ENCODE measurements at regions not wholly inside any gene's neighbourhood (a gene's known extent, or its start where the extent isn't known, plus 50 kb on each side); places are given as distances from the start of the nearest gene placed in this dataset.
A peak's percentile ranks its signal among the peaks of the same experiment; 100 is the strongest.
"Not testable (repeated sequence)": the region's sequence is repeated elsewhere in the genome, so short reads cannot be mapped to it uniquely, and the experiment has no call there.

DNA sequence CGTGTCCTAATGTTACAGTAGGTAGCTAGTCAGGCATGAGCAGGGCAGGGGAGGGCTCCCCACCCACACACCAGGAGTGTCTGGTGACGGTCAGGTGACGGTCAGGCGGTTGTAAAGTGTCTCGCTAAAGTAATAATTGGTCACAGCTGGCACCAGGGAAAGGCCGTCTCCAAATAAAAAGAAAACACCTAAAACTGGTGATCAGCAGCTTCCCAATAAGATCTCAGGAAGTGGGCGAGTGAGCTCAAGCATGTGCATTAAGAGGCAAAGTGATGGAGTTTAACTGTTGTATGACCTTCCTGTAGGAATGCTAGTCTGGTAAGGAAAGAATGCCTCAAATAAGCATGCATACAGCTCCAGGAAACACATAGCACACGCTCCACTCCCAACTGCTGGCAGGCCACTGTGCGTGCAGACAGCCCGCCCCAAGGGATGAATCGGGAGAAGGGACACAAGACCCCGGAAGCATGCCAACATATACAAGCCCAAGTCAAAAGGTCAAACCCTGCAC lies 177.1 kb downstream of the RNF144A start:
- Mint-ChIP-seq H3K36me3 (no peaks in the 10 kb centered on the region), H3K27ac (no peak overlapping the region), H3K4me3 (no peak overlapping the region), H3K27me3 (peaks cover 37% of the 10 kb centered on the region), H3K4me1 (peaks cover 8% of the 10 kb centered on the region), H3K9me3 (no peaks in the 10 kb centered on the region)
- ATAC-seq = no peak

DNA sequence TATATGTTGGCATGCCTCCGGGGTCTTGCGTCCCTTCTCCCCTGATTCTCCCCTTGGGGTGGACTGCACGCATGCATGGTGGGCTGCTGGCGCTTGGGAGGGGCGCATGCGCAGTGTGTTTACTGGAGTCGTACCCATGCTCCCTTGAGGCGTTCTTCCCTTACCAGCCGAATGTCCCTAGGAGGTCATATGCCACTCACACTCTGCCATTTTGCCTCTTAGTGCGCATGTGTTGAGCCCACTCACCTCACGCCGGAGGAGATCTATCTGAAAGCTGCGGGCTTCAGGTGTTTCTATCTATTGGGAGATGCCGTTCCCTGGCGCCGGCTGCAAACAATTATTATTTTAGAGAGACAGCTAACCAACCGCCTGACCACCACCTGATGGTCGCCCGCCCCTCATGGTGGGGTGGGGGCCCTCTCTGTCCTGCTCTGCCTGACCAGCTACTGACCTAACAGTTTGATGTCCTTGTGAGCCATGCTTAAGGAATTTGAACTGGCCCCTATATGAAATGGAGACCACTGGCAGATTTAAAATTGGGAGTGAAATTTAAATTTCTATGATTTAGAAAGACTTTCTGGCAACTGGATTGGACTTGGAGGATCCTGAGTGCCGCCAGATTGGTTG lies 179.6 kb downstream of the RNF144A start:
- H3K27me3 Mint-ChIP-seq = peaks cover 23% of the 10 kb centered on the region
- peaks cover 2% of the 10 kb centered on the region for H3K9me3 Mint-ChIP-seq
- no peaks in the 10 kb centered on the region for H3K36me3 Mint-ChIP-seq
- H3K27ac Mint-ChIP-seq = no peak overlapping the region
- H3K4me1 Mint-ChIP-seq = peaks cover 16% of the 10 kb centered on the region
- ATAC-seq = no peak
- no peak overlapping the region for H3K4me3 Mint-ChIP-seq

DNA sequence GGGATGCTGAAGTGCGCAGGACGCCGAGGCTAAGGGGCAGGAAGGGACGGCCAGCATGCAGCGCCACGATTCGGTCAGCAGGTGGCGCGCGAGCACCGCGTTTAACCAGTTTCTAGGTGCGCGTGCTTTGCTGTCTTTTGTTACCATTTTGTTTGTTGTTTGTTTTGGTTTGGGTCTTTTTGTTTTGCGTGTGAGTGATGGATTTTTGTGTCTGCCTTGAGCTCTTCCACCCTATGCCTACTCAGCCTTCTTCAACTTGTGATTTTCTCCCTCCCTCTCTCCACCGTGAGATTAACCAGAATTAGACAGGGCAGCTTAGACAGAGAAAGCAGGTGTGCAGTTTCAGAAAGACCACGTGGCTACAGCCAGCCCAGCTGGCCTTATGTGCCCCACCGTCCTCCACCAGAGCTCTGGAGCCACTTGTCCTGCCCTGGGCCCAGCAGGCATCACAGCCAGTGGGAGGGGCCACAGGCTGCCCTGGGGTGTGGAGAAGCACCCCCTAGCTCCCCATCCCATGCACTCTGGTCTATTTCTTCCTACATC lies 180.2 kb downstream of the RNF144A start:
- Mint-ChIP-seq H3K27me3 (peaks cover 23% of the 10 kb centered on the region), H3K36me3 (no peaks in the 10 kb centered on the region), H3K4me3 (peak overlapping the region; percentile 24), H3K27ac (no peak overlapping the region), H3K4me1 (peaks cover 16% of the 10 kb centered on the region), H3K9me3 (peaks cover 2% of the 10 kb centered on the region)
- peak; percentile 71 for ATAC-seq

DNA sequence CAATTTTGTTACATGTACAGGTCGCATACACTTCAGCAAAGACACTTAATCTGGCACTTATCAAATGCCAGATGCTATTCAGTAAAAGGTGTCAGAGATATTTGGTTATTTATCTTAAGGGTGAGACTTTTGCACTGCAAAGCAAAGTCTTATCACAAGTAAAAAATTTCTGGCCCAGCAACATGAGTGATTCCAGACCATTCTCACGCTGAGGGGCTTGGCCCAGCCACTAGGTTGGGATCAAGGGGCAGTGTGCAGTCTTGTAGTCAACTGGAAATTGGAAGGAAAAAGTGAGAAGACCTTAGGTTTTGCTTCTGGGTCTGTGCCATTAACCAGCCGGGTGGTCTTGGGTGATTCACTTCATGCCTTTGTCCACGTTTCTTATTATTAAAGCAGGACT lies 181.6 kb downstream of the RNF144A start:
- Mint-ChIP-seq H3K4me3 (no peak overlapping the region), H3K27me3 (peaks cover 23% of the 10 kb centered on the region), H3K4me1 (peaks cover 16% of the 10 kb centered on the region), H3K9me3 (peaks cover 2% of the 10 kb centered on the region), H3K36me3 (no peaks in the 10 kb centered on the region), H3K27ac (no peak overlapping the region)
- ATAC-seq = no peak

DNA sequence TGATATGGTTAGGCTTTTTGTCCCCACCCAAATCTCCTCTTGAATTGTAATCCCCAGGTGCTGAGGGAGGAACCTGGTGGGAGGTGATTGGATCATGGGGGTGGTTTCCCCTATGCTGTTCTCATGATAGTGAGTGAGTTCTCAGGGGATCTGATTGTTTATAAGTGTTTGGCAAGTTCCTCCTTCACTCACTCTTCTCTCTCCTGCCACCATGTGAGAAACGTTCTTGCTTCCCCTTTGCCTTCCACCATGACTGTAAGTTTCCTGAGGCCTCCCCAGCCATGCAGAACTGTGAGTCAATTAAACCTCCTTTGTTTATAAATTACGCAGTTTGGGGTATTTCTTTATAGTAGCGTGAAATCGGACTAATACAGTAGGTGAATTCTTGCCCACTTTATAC lies 182.5 kb downstream of the RNF144A start:
- not testable (repeated sequence) for H3K4me3 Mint-ChIP-seq, H3K36me3 Mint-ChIP-seq, H3K27ac Mint-ChIP-seq, H3K9me3 Mint-ChIP-seq, ATAC-seq
- Mint-ChIP-seq H3K4me1 (peaks cover 16% of the 10 kb centered on the region), H3K27me3 (peaks cover 23% of the 10 kb centered on the region)

DNA sequence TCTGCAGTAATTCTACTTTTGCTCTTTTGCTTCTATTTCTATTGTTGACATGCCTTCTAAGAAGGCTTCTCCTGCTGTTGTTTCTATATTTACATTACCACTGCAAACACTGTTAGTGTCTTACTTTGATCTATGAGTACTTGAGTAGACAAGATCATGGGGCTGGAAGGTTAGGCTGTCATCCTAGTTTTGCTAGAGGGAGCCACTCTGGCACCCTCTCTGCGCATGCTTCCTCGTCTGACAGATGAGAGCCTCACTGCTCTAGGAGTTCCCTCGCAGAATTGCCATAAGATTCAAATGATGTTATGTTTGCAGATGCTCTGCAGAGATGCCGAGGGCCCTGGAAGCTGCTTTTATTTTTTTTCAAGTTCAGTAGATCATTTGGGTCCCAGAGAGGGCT lies 185.6 kb downstream of the RNF144A start:
- ATAC-seq = no peak
- Mint-ChIP-seq H3K4me1 (peaks cover 8% of the 10 kb centered on the region), H3K4me3 (no peak overlapping the region), H3K27ac (no peak overlapping the region), H3K27me3 (peaks cover 1% of the 10 kb centered on the region), H3K9me3 (peaks cover 2% of the 10 kb centered on the region), H3K36me3 (no peaks in the 10 kb centered on the region)

DNA sequence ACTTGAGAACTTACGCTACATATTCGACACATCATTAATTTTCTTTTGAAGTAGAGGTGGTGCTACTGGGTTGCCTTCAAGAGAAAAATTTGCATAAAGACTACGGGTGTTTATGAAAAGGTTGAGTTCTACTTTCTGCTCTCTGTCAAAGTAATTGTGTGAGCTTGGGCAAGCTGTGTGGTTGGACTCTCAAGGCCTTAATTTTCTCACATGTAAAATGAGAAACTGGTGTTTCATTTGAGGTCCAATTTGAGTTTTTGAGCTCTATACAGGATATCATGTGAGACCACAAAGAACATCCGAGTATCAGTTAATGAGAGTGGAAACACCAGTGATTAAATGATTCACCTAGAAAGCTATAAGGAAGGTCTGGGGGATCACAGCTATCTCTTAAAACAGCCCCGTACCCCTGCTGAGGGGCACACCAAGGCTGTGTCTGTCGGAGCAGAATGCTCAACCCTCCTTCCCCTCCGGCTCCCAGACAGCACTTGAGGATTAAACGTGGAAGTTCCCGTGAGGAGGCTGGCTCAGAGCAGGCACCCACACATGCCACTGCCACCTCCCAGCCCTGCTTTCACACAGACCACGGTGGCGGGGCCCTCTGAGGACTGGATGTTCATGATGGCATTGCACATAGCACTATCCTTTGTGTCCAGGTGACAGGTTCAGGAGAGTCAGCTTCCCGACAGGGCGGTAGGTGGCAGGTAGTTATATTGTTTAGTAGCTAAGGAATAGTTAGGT lies 191.8 kb downstream of the RNF144A start:
- H3K27me3 Mint-ChIP-seq = peaks cover 9% of the 10 kb centered on the region
- no peak overlapping the region for H3K4me3 Mint-ChIP-seq
- no peaks in the 10 kb centered on the region for H3K36me3 Mint-ChIP-seq
- no peaks in the 10 kb centered on the region for H3K4me1 Mint-ChIP-seq
- peak; percentile 50 for ATAC-seq
- H3K9me3 Mint-ChIP-seq = peaks cover 1% of the 10 kb centered on the region
- no peak overlapping the region for H3K27ac Mint-ChIP-seq

DNA sequence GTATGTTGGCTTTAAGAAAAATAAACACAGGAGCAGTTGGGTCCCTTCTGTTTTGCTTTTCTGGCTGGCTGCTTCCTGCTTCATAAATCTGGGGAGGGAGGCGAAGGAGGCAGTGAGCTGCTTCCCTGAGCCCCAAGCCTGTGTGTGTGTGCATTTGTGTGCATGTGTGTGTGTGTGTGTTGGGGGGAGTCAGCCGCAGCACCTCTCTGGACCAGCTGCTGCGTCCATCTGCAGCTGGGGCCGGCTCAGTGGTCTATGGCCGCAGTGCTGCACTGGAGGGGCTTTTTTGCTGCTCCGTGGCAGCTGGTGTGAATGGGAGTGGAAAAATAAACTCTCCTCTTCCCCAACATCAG lies 192.3 kb downstream of the RNF144A start:
- peaks cover 2% of the 10 kb centered on the region for H3K36me3 Mint-ChIP-seq
- H3K9me3 Mint-ChIP-seq = peaks cover 3% of the 10 kb centered on the region
- H3K4me1 Mint-ChIP-seq = no peaks in the 10 kb centered on the region
- H3K27me3 Mint-ChIP-seq = peaks cover 9% of the 10 kb centered on the region
- ATAC-seq = no peak
- no peak overlapping the region for H3K4me3 Mint-ChIP-seq
- no peak overlapping the region for H3K27ac Mint-ChIP-seq

DNA sequence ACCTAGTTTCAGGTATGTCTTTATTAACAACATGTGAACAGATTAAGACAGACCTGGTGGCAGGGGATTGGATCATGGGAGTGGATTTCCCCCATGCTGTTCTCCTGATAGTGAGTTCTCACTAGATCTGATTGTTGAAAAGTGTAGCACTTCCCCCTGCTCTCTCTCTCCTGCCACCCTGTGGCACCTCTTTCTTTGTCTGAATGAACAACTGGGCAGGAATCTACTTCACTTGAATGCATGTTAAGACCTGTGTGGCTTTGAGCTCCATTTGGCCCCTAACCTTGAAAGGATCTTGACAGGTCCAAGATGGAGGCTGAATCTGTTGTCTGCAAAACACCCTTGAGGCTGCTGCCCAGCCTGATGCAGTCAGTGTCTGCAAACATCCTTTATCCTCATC lies 194.4 kb downstream of the RNF144A start:
- Mint-ChIP-seq H3K4me3 (no peak overlapping the region), H3K27ac (no peak overlapping the region), H3K27me3 (peaks cover 19% of the 10 kb centered on the region), H3K9me3 (peaks cover 6% of the 10 kb centered on the region), H3K4me1 (no peaks in the 10 kb centered on the region), H3K36me3 (peaks cover 9% of the 10 kb centered on the region)
- no peak for ATAC-seq

DNA sequence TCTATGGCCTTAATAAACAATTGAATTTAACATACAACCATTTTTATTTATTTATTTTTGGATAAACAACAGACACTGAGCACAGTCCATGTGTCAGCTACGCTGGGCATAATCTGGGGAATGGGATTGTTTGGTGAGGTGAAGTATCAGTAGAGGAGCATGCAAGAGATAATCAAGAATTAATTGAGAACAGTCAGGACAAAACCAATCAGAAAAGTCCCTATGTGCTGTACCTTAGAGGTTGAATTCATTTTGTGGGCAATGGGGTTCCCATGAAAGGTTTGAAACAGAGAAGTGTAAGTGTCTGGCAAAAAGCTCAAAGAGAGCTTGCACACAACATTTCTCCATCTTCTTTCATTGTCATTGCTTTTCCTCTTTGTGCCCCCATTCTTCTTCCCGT lies 198.2 kb downstream of the RNF144A start:
- Mint-ChIP-seq H3K9me3 (peaks cover 6% of the 10 kb centered on the region), H3K4me1 (no peaks in the 10 kb centered on the region), H3K36me3 (peaks cover 9% of the 10 kb centered on the region), H3K27ac (no peak overlapping the region), H3K27me3 (peaks cover 19% of the 10 kb centered on the region), H3K4me3 (no peak overlapping the region)
- ATAC-seq = no peak

DNA sequence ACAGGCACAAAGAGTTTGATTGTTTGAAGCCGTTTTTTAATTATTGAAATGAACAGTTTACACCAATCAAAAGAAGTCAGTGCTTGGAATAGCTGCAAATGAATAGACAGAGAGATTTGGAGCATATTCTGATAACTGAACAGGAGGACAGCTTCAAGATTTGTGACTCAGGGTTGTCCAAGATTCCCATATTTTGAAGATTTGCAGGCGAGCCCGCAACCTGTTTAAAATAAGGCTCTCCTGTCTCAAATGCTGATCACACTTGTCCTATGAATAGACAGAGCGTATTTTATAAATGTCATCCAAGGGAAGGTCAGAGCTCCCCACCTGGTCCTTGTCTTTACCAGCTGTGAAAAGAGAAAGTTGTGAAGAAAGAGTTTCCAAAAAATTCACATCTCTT lies 198.7 kb downstream of the RNF144A start:
- no peaks in the 10 kb centered on the region for H3K4me1 Mint-ChIP-seq
- no peak for ATAC-seq
- peaks cover 6% of the 10 kb centered on the region for H3K9me3 Mint-ChIP-seq
- peaks cover 9% of the 10 kb centered on the region for H3K36me3 Mint-ChIP-seq
- H3K27ac Mint-ChIP-seq = no peak overlapping the region
- no peak overlapping the region for H3K4me3 Mint-ChIP-seq
- H3K27me3 Mint-ChIP-seq = peaks cover 19% of the 10 kb centered on the region

DNA sequence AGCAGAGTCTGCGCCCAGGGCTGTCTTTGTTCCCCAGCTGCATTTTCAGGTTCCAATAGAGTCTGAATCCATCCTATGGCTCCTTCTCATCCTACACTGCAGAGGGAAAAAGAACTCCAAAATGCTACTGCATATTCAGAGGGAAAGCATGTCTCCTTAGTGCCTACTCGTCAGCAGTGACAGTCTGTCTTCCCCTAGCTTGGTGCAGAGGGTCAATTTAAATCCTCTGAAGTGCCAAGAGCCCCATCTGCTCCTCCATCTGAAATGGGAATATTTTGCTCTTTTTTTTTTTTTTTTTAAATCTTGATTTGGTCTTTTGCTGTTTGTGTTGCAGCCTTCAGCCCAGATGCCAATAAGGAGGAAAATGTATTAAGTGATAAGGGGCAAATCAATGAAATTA lies 199.3 kb downstream of the RNF144A start:
- Mint-ChIP-seq H3K4me1 (no peaks in the 10 kb centered on the region), H3K27me3 (peaks cover 19% of the 10 kb centered on the region), H3K36me3 (peaks cover 9% of the 10 kb centered on the region), H3K27ac (no peak overlapping the region), H3K9me3 (peaks cover 6% of the 10 kb centered on the region), H3K4me3 (no peak overlapping the region)
- no peak for ATAC-seq

DNA sequence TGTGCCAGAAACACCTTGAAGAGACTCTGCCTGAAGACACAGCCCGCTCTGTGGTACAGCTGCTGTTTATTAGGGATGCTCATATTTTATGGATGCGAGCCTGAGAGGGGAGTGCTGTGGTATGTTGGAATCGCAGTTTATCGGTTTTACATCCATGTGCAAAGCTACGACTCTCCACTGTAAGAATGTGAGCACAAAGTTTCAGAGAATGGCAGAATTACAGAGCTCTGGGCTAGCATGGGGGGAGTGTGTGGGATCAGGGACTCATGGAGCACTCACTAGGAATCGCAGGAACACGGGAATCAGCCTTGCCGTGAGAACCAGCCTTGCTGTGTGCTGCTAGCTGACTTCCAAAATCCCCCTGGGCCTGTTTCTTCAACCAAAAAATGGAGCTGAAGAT lies 199.9 kb downstream of the RNF144A start:
- Mint-ChIP-seq H3K4me1 (no peaks in the 10 kb centered on the region), H3K27ac (no peak overlapping the region), H3K9me3 (peaks cover 6% of the 10 kb centered on the region), H3K36me3 (peaks cover 9% of the 10 kb centered on the region), H3K27me3 (peaks cover 19% of the 10 kb centered on the region), H3K4me3 (no peak overlapping the region)
- no peak for ATAC-seq

DNA sequence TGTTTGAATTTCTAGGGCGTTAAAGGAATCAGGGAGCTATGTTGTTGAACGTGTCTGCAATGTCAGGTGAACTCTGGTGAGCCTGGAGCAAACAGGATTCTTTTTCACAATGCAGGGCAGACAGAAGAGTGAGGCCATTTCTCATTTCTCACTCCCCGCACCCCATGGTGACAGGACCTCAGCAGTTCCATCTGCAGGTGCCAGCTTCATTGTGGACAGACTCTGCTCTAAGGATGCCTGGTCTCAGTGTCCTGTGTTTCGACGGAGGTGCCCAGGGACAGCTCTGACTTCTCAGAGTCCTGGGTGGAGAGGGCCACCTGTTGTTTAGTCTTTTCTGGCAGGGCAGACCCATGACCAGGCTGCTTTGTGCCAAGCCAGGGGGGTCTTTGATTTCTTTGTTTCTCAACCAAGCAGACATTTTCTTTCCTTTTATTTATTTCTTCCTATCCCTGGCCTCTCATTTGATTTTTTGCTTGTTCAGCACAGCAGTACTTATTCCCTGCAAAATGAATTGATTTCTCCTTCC lies 201.5 kb downstream of the RNF144A start:
- ATAC-seq = no peak
- peaks cover 6% of the 10 kb centered on the region for H3K9me3 Mint-ChIP-seq
- H3K27ac Mint-ChIP-seq = no peak overlapping the region
- H3K4me1 Mint-ChIP-seq = no peaks in the 10 kb centered on the region
- no peak overlapping the region for H3K4me3 Mint-ChIP-seq
- peaks cover 9% of the 10 kb centered on the region for H3K36me3 Mint-ChIP-seq
- H3K27me3 Mint-ChIP-seq = peaks cover 12% of the 10 kb centered on the region

DNA sequence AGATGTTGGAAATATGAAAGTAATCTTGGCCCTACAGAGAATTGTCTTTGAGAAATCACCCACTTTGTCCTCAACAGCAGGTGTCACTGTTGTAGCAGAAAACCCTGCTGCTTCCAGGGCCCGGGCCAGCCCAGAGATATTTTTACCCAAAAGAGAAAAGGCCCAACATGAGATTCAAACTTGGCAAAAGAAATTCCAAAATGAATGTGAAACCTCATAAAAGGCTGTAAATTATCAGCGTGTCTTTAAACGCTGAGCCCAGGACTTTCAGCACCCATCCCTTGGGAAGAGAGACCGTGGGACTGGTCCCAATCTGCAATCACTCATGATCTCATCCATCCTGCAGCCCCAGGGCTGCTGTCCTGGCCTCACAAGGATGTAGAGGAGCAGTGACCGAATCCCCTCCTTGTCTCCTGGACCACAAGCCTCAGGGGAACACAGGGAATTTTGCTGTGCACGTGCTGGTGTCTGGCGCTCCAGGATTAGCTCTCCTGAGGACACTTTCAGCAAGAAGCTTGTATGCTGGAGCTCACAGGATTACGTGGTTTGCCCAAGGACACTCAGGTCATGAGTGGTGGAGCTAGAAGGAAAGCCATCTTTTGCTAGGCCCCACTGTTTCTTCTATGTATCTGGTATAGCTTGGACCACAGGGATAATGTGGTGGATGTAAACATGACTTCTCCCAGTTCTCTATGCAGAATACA lies 202.1 kb downstream of the RNF144A start:
- H3K27ac Mint-ChIP-seq = no peak overlapping the region
- H3K27me3 Mint-ChIP-seq = peaks cover 10% of the 10 kb centered on the region
- peaks cover 9% of the 10 kb centered on the region for H3K36me3 Mint-ChIP-seq
- no peak for ATAC-seq
- H3K9me3 Mint-ChIP-seq = peaks cover 3% of the 10 kb centered on the region
- H3K4me1 Mint-ChIP-seq = no peaks in the 10 kb centered on the region
- H3K4me3 Mint-ChIP-seq = no peak overlapping the region
